Erythroblast (primary cell): ENCODE measurements at regions not wholly inside any gene's neighbourhood (a gene's known extent, or its start where the extent isn't known, plus 50 kb on each side); places are given as distances from the start of the nearest gene placed in this dataset.

Experiments used
- GATA1 ChIP-seq: IDR thresholded peaks from 2 replicates; pipeline ENCODE4 v1.6.1; 2011; ENCODE audit warnings: low read depth, mild to moderate bottlenecking, control low read depth, low read length, moderate library complexity
- POLR2A ChIP-seq: IDR thresholded peaks from 2 replicates; pipeline ENCODE4 v1.6.1; 2011; ENCODE audit warnings: mild to moderate bottlenecking, low read length

DNA sequence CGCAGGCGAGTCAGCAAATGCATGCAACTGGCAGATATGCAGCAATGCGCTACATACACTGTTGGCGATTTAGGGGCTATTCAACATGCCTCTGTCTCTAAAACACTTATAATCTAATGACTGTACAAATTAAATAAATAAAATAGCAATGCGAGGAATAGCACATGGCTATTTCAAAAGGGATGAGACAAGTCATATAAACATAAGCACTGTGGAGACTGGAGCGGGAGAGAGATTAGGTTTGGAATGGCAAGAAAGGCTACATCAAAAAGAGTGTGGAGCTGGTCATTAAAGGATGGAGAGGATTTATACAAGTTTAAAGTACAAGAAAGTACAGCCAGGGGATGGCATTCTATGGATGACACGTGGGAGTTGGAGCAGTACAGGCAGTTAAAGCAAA lies 523.5 kb upstream of the CAMK1G start:
- no peak for TF ChIP-seq POLR2A
- no peak for TF ChIP-seq GATA1
